NCI-H526 treated with DMSO at 0.1 percent for 48 hours (cell line): ENCODE measurements at regions not wholly inside any gene's neighbourhood (a gene's known extent, or its start where the extent isn't known, plus 50 kb on each side); places are given as distances from the start of the nearest gene placed in this dataset.
"Not testable (repeated sequence)": the region's sequence is repeated elsewhere in the genome, so short reads cannot be mapped to it uniquely, and the experiment has no call there.

ENCODE experiments used
- DNase-seq: peaks from one replicate; lab custom pipeline; 2025; lab: John Stamatoyannopoulos, UW

GRCh38 chrX:26597981-26598380 lies 382.0 kb downstream of the MAGEB5 start:
- no peak for DNase-seq

GRCh38 chrX:26590849-26591248 lies 374.9 kb downstream of the MAGEB5 start:
- DNase-seq: no peak

- DNase-seq: no peak
Measured at GRCh38 chrX:26586570-26586969, 370.6 kb downstream of the MAGEB5 start.

GRCh38 chrX:26581091-26581490 lies 365.1 kb downstream of the MAGEB5 start:
- no peak for DNase-seq

- no peak for DNase-seq
Measured at GRCh38 chrX:26580021-26580420, 364.1 kb downstream of the MAGEB5 start.

- DNase-seq: no peak
Measured at GRCh38 chrX:26574234-26574633, 358.3 kb downstream of the MAGEB5 start.

- no peak for DNase-seq
Measured at GRCh38 chrX:26562156-26562555, 346.2 kb downstream of the MAGEB5 start.

GRCh38 chrX:26559855-26560254 lies 343.9 kb downstream of the MAGEB5 start:
- no peak for DNase-seq

- DNase-seq: no peak
Measured at GRCh38 chrX:26558719-26559386, 342.9 kb downstream of the MAGEB5 start.

GRCh38 chrX:26557691-26558321 lies 341.8 kb downstream of the MAGEB5 start:
- DNase-seq: no peak

GRCh38 chrX:26525768-26526167 lies 309.8 kb downstream of the MAGEB5 start:
- not testable (repeated sequence) for DNase-seq

- no peak for DNase-seq
Measured at GRCh38 chrX:26522501-26522900, 306.5 kb downstream of the MAGEB5 start.

- DNase-seq: no peak
Measured at GRCh38 chrX:26511589-26512363, 295.8 kb downstream of the MAGEB5 start.

- no peak for DNase-seq
Measured at GRCh38 chrX:26470941-26471340, 255.0 kb downstream of the MAGEB5 start.

- DNase-seq: no peak
Measured at GRCh38 chrX:26466387-26466786, 250.4 kb downstream of the MAGEB5 start.

- no peak for DNase-seq
Measured at GRCh38 chrX:26445288-26445687, 229.3 kb downstream of the MAGEB5 start.

GRCh38 chrX:26444417-26444816 lies 228.4 kb downstream of the MAGEB5 start:
- DNase-seq: not testable (repeated sequence)

GRCh38 chrX:26442340-26442739 lies 226.4 kb downstream of the MAGEB5 start:
- no peak for DNase-seq

GRCh38 chrX:26414534-26414933 lies 198.6 kb downstream of the MAGEB5 start:
- DNase-seq: no peak

- no peak for DNase-seq
Measured at GRCh38 chrX:26411045-26411444, 195.1 kb downstream of the MAGEB5 start.

GRCh38 chrX:26409636-26410035 lies 193.7 kb downstream of the MAGEB5 start:
- no peak for DNase-seq

GRCh38 chrX:26387906-26388305 lies 171.9 kb downstream of the MAGEB5 start:
- DNase-seq: no peak

- DNase-seq: no peak
Measured at GRCh38 chrX:26376037-26376708, 160.2 kb downstream of the MAGEB5 start.
